Nephron (organoid): ENCODE measurements at regions not wholly inside any gene's neighbourhood (a gene's known extent, or its start where the extent isn't known, plus 50 kb on each side); places are given as distances from the start of the nearest gene placed in this dataset.

Experiments
- H3K27ac Mint-ChIP-seq, 3 experiments: 2 replicates each; pipeline ENCODE4 v1.8.0; 2020; ENCODE audit warnings: mixed read lengths in 3 of 3, mild to moderate bottlenecking in 2 of 3, moderate library complexity in 1 of 3
- H3K27me3 Mint-ChIP-seq: 2 replicates; pipeline ENCODE4 v1.8.0; 2021; ENCODE audit warnings: low read depth, mild to moderate bottlenecking, moderate library complexity, mixed read lengths
- H3K36me3 Mint-ChIP-seq: 2 replicates; pipeline ENCODE4 v1.8.0; 2020; ENCODE audit warnings: low read depth, mixed read lengths
- H3K4me1 Mint-ChIP-seq: 2 replicates; pipeline ENCODE4 v1.8.0; 2020; ENCODE audit warnings: mixed read lengths
- H3K4me3 Mint-ChIP-seq, 3 experiments: 2 replicates each; pipeline ENCODE4 v1.8.0; 2020; ENCODE audit warnings: mild to moderate bottlenecking in 3 of 3, mixed read lengths in 3 of 3, moderate library complexity in 2 of 3
- H3K9me3 Mint-ChIP-seq: 2 replicates; pipeline ENCODE4 v1.8.0; 2020; ENCODE audit warnings: mixed read lengths
- CTCF ChIP-seq, 3 experiments: fragments of 200-600 bp; sonication (generic); IDR thresholded peaks; one replicate each; pipeline ENCODE4 v1.5.0; 2021; ENCODE audit warnings: antibody characterized with exemption in 3 of 3; ENCODE audit not compliant: unreplicated experiment in 3 of 3

- H3K9me3 Mint-ChIP-seq: no peaks in the 10 kb centered on the region
Measured at GRCh38 chr4:36767596-36767995, 476.9 kb upstream of the NWD2 start.

GRCh38 chr4:36771411-36772153 is 473.0 kb upstream of the NWD2 start:
- TF ChIP-seq CTCF (IDR thresholded peaks at IDR 0.05; ENCODE audit: unreplicated experiment in 3 of 3): no peak
- H3K9me3 Mint-ChIP-seq: no peaks in the 10 kb centered on the region

More at GRCh38 chr4:36767596-36767995, 476.9 kb upstream of the NWD2 start:
- H3K27ac Mint-ChIP-seq: no peak overlapping the region
- peaks cover 4% of the 10 kb centered on the region for H3K27me3 Mint-ChIP-seq
- no peak for TF ChIP-seq CTCF (IDR thresholded peaks at IDR 0.05; ENCODE audit: unreplicated experiment in 3 of 3)
- H3K36me3 Mint-ChIP-seq: no peaks in the 10 kb centered on the region
- no peaks in the 10 kb centered on the region for H3K4me1 Mint-ChIP-seq
- H3K4me3 Mint-ChIP-seq: no peak overlapping the region

GRCh38 chr4:36772154-36772516 is 472.4 kb upstream of the NWD2 start:
- Mint-ChIP-seq H3K27ac (no peak overlapping the region), H3K4me1 (no peaks in the 10 kb centered on the region)

More at GRCh38 chr4:36771411-36772153, 473.0 kb upstream of the NWD2 start:
- Mint-ChIP-seq H3K27me3 (peaks cover 4% of the 10 kb centered on the region), H3K4me1 (no peaks in the 10 kb centered on the region), H3K36me3 (no peaks in the 10 kb centered on the region), H3K27ac (no peak overlapping the region), H3K4me3 (no peak overlapping the region)

GRCh38 chr4:36773467-36773866 is 471.1 kb upstream of the NWD2 start:
- no peak overlapping the region for H3K27ac Mint-ChIP-seq
- no peak overlapping the region for H3K4me3 Mint-ChIP-seq
- no peaks in the 10 kb centered on the region for H3K27me3 Mint-ChIP-seq
- no peak for TF ChIP-seq CTCF (IDR thresholded peaks at IDR 0.05; ENCODE audit: unreplicated experiment in 3 of 3)
- H3K9me3 Mint-ChIP-seq: no peaks in the 10 kb centered on the region
- H3K36me3 Mint-ChIP-seq: no peaks in the 10 kb centered on the region
- no peaks in the 10 kb centered on the region for H3K4me1 Mint-ChIP-seq

More at GRCh38 chr4:36772154-36772516, 472.4 kb upstream of the NWD2 start:
- H3K9me3 Mint-ChIP-seq: no peaks in the 10 kb centered on the region
- no peak for TF ChIP-seq CTCF (IDR thresholded peaks at IDR 0.05; ENCODE audit: unreplicated experiment in 3 of 3)
- no peak overlapping the region for H3K4me3 Mint-ChIP-seq
- no peaks in the 10 kb centered on the region for H3K36me3 Mint-ChIP-seq
- peaks cover 4% of the 10 kb centered on the region for H3K27me3 Mint-ChIP-seq

GRCh38 chr4:36775544-36775943 is 469.0 kb upstream of the NWD2 start:
- H3K27ac Mint-ChIP-seq: no peak overlapping the region
- H3K27me3 Mint-ChIP-seq: no peaks in the 10 kb centered on the region
- no peaks in the 10 kb centered on the region for H3K36me3 Mint-ChIP-seq
- TF ChIP-seq CTCF (IDR thresholded peaks at IDR 0.05; ENCODE audit: unreplicated experiment in 3 of 3): no peak
- no peaks in the 10 kb centered on the region for H3K9me3 Mint-ChIP-seq
- H3K4me1 Mint-ChIP-seq: no peaks in the 10 kb centered on the region
- H3K4me3 Mint-ChIP-seq: no peak overlapping the region

GRCh38 chr4:36779601-36780000 is 464.9 kb upstream of the NWD2 start:
- Mint-ChIP-seq H3K36me3 (no peaks in the 10 kb centered on the region), H3K27ac (no peak overlapping the region), H3K4me3 (no peak overlapping the region), H3K4me1 (no peaks in the 10 kb centered on the region), H3K9me3 (no peaks in the 10 kb centered on the region), H3K27me3 (no peaks in the 10 kb centered on the region)
- no peak for TF ChIP-seq CTCF (IDR thresholded peaks at IDR 0.05; ENCODE audit: unreplicated experiment in 3 of 3)
